CD4-positive, CD25-positive, alpha-beta regulatory T cell (primary cell): ENCODE measurements at regions not wholly inside any gene's neighbourhood (a gene's known extent, or its start where the extent isn't known, plus 50 kb on each side); places are given as distances from the start of the nearest gene placed in this dataset.

ENCODE experiments used
- ATAC-seq, 2 donors: fragments of 150-1000 bp; cut with Tn5 transposase; one replicate each; pipeline ENCODE4 v1.10.0; 2021; ENCODE audit warnings: low read depth in 2 of 2, moderate number of reproducible peaks in 2 of 2, moderate library complexity in 1 of 2
- DNase-seq, 3 donors: peaks; one replicate each; pipeline versions ENCODE4 v3.0.0 to v3.0.0-alpha.2; 2012 to 2022; ENCODE audit warnings: mixed read lengths in 1 of 3
- H3K27ac ChIP-seq: one replicate; pipeline ENCODE4 v1.7.0; 2013; ENCODE audit warnings: mild to moderate bottlenecking, low read length; ENCODE audit not compliant: insufficient read depth, poor library complexity, severe bottlenecking
- H3K27me3 ChIP-seq: one replicate; pipeline ENCODE4 v1.7.0; 2013; ENCODE audit warnings: low read length; ENCODE audit not compliant: control insufficient read depth, insufficient read depth
- H3K36me3 ChIP-seq: one replicate; pipeline ENCODE4 v1.7.0; 2013; ENCODE audit warnings: mild to moderate bottlenecking, low read length, moderate library complexity; ENCODE audit not compliant: control insufficient read depth, insufficient read depth
- H3K4me1 ChIP-seq: 2 replicates; pipeline ENCODE4 v1.7.0; 2013; ENCODE audit warnings: mild to moderate bottlenecking, low read length; ENCODE audit not compliant: insufficient read depth, control insufficient read depth, poor library complexity, severe bottlenecking
- H3K4me3 ChIP-seq: one replicate; pipeline ENCODE4 v1.7.0; 2013; ENCODE audit warnings: low read depth, mild to moderate bottlenecking, low read length, moderate library complexity
- H3K9me3 ChIP-seq, 2 experiments: 1 replicate in 1 of 2; 2 replicates in 1 of 2; pipeline ENCODE4 v1.7.0; 2013; ENCODE audit warnings: low read length in 2 of 2, mild to moderate bottlenecking in 1 of 2, moderate library complexity in 1 of 2; ENCODE audit not compliant: control insufficient read depth in 2 of 2
- H3K27ac Mint-ChIP-seq, 3 donors: one replicate each; pipeline ENCODE4 v1.8.0; 2020 to 2022; ENCODE audit warnings: mild to moderate bottlenecking in 3 of 3, mixed read lengths in 3 of 3, moderate library complexity in 2 of 3
- H3K27me3 Mint-ChIP-seq: one replicate; pipeline ENCODE4 v1.8.0; 2022; ENCODE audit warnings: mild to moderate bottlenecking, mixed read lengths
- H3K36me3 Mint-ChIP-seq: one replicate; pipeline ENCODE4 v1.8.0; 2020; ENCODE audit warnings: mixed read lengths
- H3K4me1 Mint-ChIP-seq, 4 donors: one replicate each; pipeline ENCODE4 v1.8.0; 2020 to 2022; ENCODE audit warnings: mixed read lengths in 4 of 4, mild to moderate bottlenecking in 1 of 4
- H3K4me3 Mint-ChIP-seq, 4 donors: one replicate each; pipeline ENCODE4 v1.8.0; 2020 to 2022; ENCODE audit warnings: mild to moderate bottlenecking in 4 of 4, mixed read lengths in 4 of 4, moderate library complexity in 3 of 4
- H3K9me3 Mint-ChIP-seq, 7 donors: one replicate each; pipeline ENCODE4 v1.8.0; 2020 to 2022; ENCODE audit warnings: mixed read lengths in 7 of 7, mild to moderate bottlenecking in 3 of 7, moderate library complexity in 2 of 7

DNA sequence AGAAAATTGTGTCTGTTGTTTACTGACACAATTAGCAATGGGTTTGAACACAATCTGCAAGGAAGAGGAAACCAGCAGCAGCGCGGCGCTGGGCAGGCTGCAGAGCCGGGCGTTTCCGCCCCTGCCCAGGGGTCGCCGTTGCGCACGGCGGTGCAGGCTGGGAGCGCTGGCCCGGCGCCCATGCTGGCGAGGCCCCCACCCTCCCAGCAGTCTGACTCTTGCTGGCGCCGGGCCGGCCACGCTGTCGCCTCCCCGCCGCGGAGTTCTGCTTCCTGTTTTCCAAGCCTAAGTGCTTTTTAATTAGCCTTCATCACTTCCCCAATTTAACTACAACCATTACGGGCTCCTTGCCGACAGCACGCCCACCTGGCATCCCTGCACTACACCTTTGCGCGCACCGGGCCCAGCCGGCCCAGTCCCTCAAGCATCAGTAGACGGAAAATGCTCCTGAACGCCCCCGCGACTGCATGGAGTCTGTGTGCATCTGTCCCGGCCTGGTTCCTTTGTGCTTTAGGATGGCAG lies 212.1 kb downstream of the GXYLT1 start:
- Mint-ChIP-seq H3K27ac (no peak overlapping the region), H3K27me3 (peaks cover 59% of the 10 kb centered on the region), H3K36me3 (no peaks in the 10 kb centered on the region), H3K4me3 (peak overlapping the region in 3 of 4 donors; percentile 33 to 72 (median 65)), H3K4me1 (peaks cover 8 to 19% (median 11%) of the 10 kb centered on the region in 4 donors), H3K9me3 (peaks cover 0 to 5% (median 0%) of the 10 kb centered on the region in 7 donors)
- peak in 1 of 2 donors; percentile 37 for ATAC-seq
- Histone ChIP-seq H3K4me3 (no peak overlapping the region), H3K4me1 (no peaks in the 10 kb centered on the region), H3K27ac (no peak overlapping the region), H3K9me3 (no peaks in the 10 kb centered on the region), H3K36me3 (no peaks in the 10 kb centered on the region), H3K27me3 (peaks cover 15% of the 10 kb centered on the region)
- peak in 1 of 3 donors; percentile 7 for DNase-seq

DNA sequence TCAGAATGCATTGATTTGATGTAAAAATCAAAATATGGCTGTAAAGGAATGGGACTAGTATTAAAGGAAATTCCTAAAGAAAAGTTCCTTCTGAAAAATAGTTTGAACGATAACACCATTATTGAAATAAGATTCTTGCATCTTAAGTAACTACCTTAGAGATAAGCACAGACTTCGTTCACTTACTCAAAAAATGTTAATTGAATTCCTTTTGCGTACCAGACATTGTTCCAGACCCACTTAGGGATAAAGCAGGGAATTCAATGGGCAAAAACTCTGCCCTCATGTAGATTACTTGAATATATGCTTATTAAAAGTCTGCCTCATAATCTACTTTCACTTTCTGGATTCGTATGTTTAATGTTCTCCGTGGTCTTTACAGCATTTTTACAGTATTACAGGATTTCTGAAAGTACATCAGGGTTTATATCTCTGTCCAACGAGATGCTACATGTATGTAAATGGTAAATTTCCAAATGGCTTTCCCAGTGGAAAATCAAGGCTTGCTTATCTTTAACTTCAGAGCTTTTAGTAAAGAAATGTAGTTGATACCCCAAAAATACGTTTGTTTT lies 213.7 kb downstream of the GXYLT1 start:
- Mint-ChIP-seq H3K36me3 (no peaks in the 10 kb centered on the region), H3K4me3 (peak overlapping the region in 3 of 4 donors; percentile 14 to 52 (median 47)), H3K27me3 (peaks cover 56% of the 10 kb centered on the region), H3K27ac (no peak overlapping the region), H3K9me3 (peaks cover 0 to 7% (median 0%) of the 10 kb centered on the region in 7 donors), H3K4me1 (peaks cover 8 to 19% (median 11%) of the 10 kb centered on the region in 4 donors)
- H3K27ac ChIP-seq = no peak overlapping the region
- ATAC-seq (no peak), DNase-seq (peak in 1 of 3 donors; percentile 2)
- peak overlapping the region; percentile 56 for H3K4me3 ChIP-seq
- peaks cover 13% of the 10 kb centered on the region for H3K27me3 ChIP-seq
- no peaks in the 10 kb centered on the region for H3K4me1 ChIP-seq
- no peaks in the 10 kb centered on the region for H3K36me3 ChIP-seq
- no peaks in the 10 kb centered on the region for H3K9me3 ChIP-seq

DNA sequence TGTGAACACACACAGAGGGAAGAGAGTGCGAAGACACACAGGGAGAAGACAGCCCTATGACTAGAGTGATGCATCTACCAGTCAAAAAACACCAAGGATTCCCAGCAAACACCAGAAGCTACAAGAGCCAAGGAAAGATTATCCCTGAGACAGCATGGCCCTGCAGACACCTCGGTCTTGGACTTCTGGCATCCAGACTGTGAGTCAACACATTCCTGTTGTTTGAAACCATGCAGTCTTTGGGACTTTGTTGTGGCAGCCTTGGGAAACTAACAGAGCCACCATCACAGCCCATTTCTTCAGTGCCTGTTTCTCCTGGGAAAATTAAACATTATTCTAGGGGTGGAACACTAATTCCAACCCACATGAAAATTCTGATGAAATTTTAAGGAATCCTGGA lies 220.6 kb downstream of the GXYLT1 start:
- Mint-ChIP-seq H3K4me3 (no peak overlapping the region), H3K4me1 (no peaks in the 10 kb centered on the region), H3K36me3 (no peaks in the 10 kb centered on the region), H3K27ac (peak overlapping the region in 1 of 3 donors; percentile 61), H3K9me3 (peaks cover 0 to 2% (median 0%) of the 10 kb centered on the region in 7 donors), H3K27me3 (peaks cover 21% of the 10 kb centered on the region)
- H3K36me3 ChIP-seq = no peaks in the 10 kb centered on the region
- H3K27me3 ChIP-seq = peaks cover 8% of the 10 kb centered on the region
- H3K4me1 ChIP-seq = no peaks in the 10 kb centered on the region
- DNase-seq (no peak), ATAC-seq (no peak)
- H3K9me3 ChIP-seq = no peaks in the 10 kb centered on the region
- no peak overlapping the region for H3K4me3 ChIP-seq
- H3K27ac ChIP-seq = no peak overlapping the region

DNA sequence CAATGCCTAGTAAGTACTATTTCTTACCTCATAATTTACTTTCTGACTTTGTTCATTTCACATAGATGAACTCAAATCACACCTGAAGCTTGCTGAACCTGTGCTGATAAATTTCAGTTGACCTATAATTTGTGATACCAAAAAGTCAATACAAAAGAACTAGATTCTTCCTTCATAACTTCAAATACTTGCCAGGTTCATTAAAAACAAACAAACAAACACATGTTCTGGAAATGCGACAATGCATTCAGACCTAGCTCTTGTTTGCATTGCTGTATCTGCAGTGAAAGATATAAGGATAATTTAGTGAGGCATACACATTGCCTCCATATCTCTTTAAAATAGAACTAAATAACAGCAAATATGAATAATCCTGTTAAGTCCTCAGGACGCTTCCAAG lies 221.3 kb downstream of the GXYLT1 start:
- Histone ChIP-seq H3K36me3 (no peaks in the 10 kb centered on the region), H3K27me3 (peaks cover 10% of the 10 kb centered on the region), H3K9me3 (no peaks in the 10 kb centered on the region), H3K4me1 (no peaks in the 10 kb centered on the region), H3K27ac (no peak overlapping the region), H3K4me3 (no peak overlapping the region)
- Mint-ChIP-seq H3K36me3 (no peaks in the 10 kb centered on the region), H3K4me1 (no peaks in the 10 kb centered on the region), H3K9me3 (peaks cover 0 to 2% (median 0%) of the 10 kb centered on the region in 7 donors), H3K27ac (no peak overlapping the region), H3K27me3 (peaks cover 21% of the 10 kb centered on the region), H3K4me3 (no peak overlapping the region)
- DNase-seq (no peak), ATAC-seq (no peak)

DNA sequence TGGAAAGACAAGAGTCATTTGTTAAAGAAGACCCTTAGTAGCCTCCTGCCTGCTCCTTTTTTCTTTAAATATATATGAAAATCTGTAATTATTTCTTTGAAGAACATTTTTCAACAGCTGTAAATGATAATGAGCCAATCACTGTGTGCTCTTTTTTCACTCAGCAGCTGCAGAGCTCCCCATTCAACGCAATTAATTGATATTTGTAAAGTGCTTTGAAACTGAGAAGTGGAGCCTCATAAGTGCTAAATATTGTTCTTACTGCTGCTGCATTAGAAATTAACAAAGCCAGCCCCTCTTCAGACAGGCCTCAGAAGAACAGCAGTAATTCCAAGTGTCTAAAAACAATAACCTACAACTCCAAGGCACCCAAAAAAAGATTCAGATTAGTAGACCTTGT lies 224.3 kb downstream of the GXYLT1 start:
- no peaks in the 10 kb centered on the region for H3K36me3 Mint-ChIP-seq
- ATAC-seq = no peak

DNA sequence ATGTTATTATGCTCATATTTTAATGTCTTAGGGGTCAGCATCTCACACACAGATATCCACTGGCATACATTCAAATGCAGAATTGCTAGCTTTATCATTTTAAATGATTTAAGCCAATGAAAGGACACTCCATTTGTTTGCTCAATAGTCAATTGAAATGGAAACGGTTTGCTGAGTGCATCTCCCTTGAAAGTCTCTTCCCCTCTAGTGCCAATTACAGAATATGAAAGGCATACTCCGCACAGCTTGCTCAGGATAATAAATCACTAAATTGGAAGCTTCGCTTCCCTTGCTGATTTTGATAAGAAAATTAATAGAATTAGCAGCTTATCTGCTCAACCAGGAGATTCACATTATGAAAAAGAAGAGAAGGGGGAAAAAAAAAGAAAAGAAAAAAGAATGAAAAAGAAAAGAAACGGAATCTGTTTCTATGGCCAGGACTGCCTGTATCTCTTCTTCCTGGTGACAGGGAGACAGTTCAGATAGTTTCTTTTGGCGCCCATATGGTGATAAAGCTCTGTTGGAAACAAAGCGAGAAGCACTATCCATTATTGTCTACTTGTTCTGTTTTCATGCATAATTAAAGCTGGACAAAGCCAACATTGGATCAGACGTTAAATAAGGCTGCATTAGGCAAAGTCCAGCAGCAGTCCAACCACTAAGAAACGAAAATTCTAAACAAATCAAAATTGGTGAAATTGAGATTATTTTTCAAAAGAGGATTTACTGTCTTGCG lies 225.0 kb downstream of the GXYLT1 start:
- H3K27ac Mint-ChIP-seq = no peak overlapping the region
- ATAC-seq (no peak), DNase-seq (no peak)
- no peaks in the 10 kb centered on the region for H3K36me3 Mint-ChIP-seq
- H3K4me1 Mint-ChIP-seq = no peaks in the 10 kb centered on the region
- no peaks in the 10 kb centered on the region for H3K4me1 ChIP-seq
- H3K27ac ChIP-seq = no peak overlapping the region
- no peaks in the 10 kb centered on the region for H3K9me3 Mint-ChIP-seq
- H3K4me3 ChIP-seq = no peak overlapping the region
- no peaks in the 10 kb centered on the region for H3K9me3 ChIP-seq
- H3K4me3 Mint-ChIP-seq = no peak overlapping the region
- no peaks in the 10 kb centered on the region for H3K36me3 ChIP-seq
- H3K27me3 Mint-ChIP-seq = peaks cover 12% of the 10 kb centered on the region
- H3K27me3 ChIP-seq = peaks cover 5% of the 10 kb centered on the region

More for the DNA sequence above, 224.3 kb downstream of the GXYLT1 start:
- Histone ChIP-seq H3K36me3 (no peaks in the 10 kb centered on the region), H3K9me3 (no peaks in the 10 kb centered on the region), H3K4me3 (no peak overlapping the region), H3K4me1 (no peaks in the 10 kb centered on the region), H3K27ac (no peak overlapping the region), H3K27me3 (peaks cover 5% of the 10 kb centered on the region)
- DNase-seq = no peak
- Mint-ChIP-seq H3K4me1 (no peaks in the 10 kb centered on the region), H3K9me3 (no peaks in the 10 kb centered on the region), H3K27ac (no peak overlapping the region), H3K4me3 (no peak overlapping the region), H3K27me3 (peaks cover 13% of the 10 kb centered on the region)

DNA sequence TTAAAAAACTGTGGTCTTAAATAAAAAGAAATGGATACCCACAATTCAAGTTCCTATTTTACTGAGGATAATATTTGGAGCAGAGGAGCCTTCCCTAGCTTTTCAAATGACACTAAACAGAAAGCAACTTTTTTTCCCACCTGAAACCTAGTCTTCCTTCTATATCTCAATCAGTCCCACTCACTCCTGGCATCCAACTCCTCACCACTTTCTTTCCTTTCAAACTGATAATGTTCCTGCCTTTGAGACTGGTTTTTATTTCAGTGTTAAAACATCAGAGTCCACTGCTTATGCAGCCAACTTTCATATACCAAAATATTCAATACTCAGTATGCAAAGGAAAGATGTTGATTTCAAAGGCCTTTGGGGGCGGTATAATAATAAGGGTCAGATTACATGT lies 225.6 kb downstream of the GXYLT1 start:
- H3K27ac Mint-ChIP-seq = no peak overlapping the region
- Histone ChIP-seq H3K9me3 (no peaks in the 10 kb centered on the region), H3K27me3 (peaks cover 3% of the 10 kb centered on the region), H3K4me1 (no peaks in the 10 kb centered on the region), H3K4me3 (no peak overlapping the region), H3K27ac (no peak overlapping the region), H3K36me3 (no peaks in the 10 kb centered on the region)
- H3K4me1 Mint-ChIP-seq = no peaks in the 10 kb centered on the region
- no peaks in the 10 kb centered on the region for H3K36me3 Mint-ChIP-seq
- no peak overlapping the region for H3K4me3 Mint-ChIP-seq
- DNase-seq (no peak), ATAC-seq (no peak)
- peaks cover 0 to under 1% (median 0%) of the 10 kb centered on the region in 7 donors for H3K9me3 Mint-ChIP-seq
- peaks cover 12% of the 10 kb centered on the region for H3K27me3 Mint-ChIP-seq
